ENCODE measurements at regions not wholly inside any gene's neighbourhood (a gene's known extent, or its start where the extent isn't known, plus 50 kb on each side); places are given as distances from the start of the nearest gene placed in this dataset.

DNA sequence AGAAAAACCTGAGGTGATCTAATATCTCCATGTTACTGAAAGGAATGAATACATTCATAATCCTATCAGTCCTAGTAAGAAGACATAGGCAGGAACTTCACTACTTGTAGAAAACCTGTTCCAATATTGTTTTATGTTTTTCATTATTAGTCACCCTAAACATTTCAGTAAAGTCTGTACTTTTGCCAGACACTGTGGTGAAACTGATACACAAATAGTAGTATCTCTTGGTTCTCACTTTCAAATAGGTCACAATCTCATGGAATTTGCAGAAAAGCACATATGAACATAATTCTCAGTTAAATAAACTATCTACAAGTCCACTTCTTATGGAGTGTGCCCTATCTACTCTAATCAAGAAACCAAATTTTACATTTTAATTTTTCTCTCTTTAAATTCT, 88.3 kb upstream of the PCDH9 start (continued):
- TF ChIP-seq, protein P1, sequence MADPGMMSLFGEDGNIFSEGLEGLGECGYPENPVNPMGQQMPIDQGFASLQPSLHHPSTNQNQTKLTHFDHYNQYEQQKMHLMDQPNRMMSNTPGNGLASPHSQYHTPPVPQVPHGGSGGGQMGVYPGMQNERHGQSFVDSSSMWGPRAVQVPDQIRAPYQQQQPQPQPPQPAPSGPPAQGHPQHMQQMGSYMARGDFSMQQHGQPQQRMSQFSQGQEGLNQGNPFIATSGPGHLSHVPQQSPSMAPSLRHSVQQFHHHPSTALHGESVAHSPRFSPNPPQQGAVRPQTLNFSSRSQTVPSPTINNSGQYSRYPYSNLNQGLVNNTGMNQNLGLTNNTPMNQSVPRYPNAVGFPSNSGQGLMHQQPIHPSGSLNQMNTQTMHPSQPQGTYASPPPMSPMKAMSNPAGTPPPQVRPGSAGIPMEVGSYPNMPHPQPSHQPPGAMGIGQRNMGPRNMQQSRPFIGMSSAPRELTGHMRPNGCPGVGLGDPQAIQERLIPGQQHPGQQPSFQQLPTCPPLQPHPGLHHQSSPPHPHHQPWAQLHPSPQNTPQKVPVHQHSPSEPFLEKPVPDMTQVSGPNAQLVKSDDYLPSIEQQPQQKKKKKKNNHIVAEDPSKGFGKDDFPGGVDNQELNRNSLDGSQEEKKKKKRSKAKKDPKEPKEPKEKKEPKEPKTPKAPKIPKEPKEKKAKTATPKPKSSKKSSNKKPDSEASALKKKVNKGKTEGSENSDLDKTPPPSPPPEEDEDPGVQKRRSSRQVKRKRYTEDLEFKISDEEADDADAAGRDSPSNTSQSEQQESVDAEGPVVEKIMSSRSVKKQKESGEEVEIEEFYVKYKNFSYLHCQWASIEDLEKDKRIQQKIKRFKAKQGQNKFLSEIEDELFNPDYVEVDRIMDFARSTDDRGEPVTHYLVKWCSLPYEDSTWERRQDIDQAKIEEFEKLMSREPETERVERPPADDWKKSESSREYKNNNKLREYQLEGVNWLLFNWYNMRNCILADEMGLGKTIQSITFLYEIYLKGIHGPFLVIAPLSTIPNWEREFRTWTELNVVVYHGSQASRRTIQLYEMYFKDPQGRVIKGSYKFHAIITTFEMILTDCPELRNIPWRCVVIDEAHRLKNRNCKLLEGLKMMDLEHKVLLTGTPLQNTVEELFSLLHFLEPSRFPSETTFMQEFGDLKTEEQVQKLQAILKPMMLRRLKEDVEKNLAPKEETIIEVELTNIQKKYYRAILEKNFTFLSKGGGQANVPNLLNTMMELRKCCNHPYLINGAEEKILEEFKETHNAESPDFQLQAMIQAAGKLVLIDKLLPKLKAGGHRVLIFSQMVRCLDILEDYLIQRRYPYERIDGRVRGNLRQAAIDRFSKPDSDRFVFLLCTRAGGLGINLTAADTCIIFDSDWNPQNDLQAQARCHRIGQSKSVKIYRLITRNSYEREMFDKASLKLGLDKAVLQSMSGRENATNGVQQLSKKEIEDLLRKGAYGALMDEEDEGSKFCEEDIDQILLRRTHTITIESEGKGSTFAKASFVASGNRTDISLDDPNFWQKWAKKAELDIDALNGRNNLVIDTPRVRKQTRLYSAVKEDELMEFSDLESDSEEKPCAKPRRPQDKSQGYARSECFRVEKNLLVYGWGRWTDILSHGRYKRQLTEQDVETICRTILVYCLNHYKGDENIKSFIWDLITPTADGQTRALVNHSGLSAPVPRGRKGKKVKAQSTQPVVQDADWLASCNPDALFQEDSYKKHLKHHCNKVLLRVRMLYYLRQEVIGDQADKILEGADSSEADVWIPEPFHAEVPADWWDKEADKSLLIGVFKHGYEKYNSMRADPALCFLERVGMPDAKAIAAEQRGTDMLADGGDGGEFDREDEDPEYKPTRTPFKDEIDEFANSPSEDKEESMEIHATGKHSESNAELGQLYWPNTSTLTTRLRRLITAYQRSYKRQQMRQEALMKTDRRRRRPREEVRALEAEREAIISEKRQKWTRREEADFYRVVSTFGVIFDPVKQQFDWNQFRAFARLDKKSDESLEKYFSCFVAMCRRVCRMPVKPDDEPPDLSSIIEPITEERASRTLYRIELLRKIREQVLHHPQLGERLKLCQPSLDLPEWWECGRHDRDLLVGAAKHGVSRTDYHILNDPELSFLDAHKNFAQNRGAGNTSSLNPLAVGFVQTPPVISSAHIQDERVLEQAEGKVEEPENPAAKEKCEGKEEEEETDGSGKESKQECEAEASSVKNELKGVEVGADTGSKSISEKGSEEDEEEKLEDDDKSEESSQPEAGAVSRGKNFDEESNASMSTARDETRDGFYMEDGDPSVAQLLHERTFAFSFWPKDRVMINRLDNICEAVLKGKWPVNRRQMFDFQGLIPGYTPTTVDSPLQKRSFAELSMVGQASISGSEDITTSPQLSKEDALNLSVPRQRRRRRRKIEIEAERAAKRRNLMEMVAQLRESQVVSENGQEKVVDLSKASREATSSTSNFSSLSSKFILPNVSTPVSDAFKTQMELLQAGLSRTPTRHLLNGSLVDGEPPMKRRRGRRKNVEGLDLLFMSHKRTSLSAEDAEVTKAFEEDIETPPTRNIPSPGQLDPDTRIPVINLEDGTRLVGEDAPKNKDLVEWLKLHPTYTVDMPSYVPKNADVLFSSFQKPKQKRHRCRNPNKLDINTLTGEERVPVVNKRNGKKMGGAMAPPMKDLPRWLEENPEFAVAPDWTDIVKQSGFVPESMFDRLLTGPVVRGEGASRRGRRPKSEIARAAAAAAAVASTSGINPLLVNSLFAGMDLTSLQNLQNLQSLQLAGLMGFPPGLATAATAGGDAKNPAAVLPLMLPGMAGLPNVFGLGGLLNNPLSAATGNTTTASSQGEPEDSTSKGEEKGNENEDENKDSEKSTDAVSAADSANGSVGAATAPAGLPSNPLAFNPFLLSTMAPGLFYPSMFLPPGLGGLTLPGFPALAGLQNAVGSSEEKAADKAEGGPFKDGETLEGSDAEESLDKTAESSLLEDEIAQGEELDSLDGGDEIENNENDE (IDR thresholded peaks at IDR 0.05; ENCODE audit: insufficient replicate concordance, low read length) = no peak
- TF ChIP-seq SP4 (IDR thresholded peaks at IDR 0.05; ENCODE audit: low read length) (no peak), SRF (IDR thresholded peaks at IDR 0.05; ENCODE audit: low read depth, low read length) (no peak), EZH2 (IDR thresholded peaks at IDR 0.05; ENCODE audit: low read depth, low read length, severe bottlenecking) (no peak), RFX5 (IDR thresholded peaks at IDR 0.05; ENCODE audit: borderline replicate concordance, low read depth, low read length) (no peak), GABPA (IDR thresholded peaks at IDR 0.05; ENCODE audit: borderline replicate concordance, insufficient read depth, low read length) (no peak), NANOG (IDR thresholded peaks at IDR 0.05; ENCODE audit: insufficient read depth, low read depth, low read length, poor library complexity, severe bottlenecking) (no peak), JUN (IDR thresholded peaks at IDR 0.05; ENCODE audit: low read depth, low read length) (no peak)
- TF ChIP-seq, protein P2, sequence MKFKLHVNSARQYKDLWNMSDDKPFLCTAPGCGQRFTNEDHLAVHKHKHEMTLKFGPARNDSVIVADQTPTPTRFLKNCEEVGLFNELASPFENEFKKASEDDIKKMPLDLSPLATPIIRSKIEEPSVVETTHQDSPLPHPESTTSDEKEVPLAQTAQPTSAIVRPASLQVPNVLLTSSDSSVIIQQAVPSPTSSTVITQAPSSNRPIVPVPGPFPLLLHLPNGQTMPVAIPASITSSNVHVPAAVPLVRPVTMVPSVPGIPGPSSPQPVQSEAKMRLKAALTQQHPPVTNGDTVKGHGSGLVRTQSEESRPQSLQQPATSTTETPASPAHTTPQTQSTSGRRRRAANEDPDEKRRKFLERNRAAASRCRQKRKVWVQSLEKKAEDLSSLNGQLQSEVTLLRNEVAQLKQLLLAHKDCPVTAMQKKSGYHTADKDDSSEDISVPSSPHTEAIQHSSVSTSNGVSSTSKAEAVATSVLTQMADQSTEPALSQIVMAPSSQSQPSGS (IDR thresholded peaks at IDR 0.05; ENCODE audit: low read length) = no peak

Measured in H1 (cell line).